GM23248 (cell line): ENCODE measurements at regions not wholly inside any gene's neighbourhood (a gene's known extent, or its start where the extent isn't known, plus 50 kb on each side); places are given as distances from the start of the nearest gene placed in this dataset.

Source experiments
- EZH2 ChIP-seq: fragments of 200-600 bp; sonication (generic); IDR thresholded peaks from 2 replicates; pipeline ENCODE4 v1.6.1; 2018; ENCODE audit warnings: antibody characterized with exemption, mild to moderate bottlenecking; ENCODE audit not compliant: insufficient read depth, poor library complexity, severe bottlenecking
- EZH2phosphoT487 ChIP-seq: fragments of 200-600 bp; sonication (generic); IDR thresholded peaks from 2 replicates; pipeline ENCODE4 v1.6.1; 2018; ENCODE audit warnings: antibody characterized with exemption, moderate library complexity, mild to moderate bottlenecking, low read depth; ENCODE audit not compliant: insufficient read depth

DNA sequence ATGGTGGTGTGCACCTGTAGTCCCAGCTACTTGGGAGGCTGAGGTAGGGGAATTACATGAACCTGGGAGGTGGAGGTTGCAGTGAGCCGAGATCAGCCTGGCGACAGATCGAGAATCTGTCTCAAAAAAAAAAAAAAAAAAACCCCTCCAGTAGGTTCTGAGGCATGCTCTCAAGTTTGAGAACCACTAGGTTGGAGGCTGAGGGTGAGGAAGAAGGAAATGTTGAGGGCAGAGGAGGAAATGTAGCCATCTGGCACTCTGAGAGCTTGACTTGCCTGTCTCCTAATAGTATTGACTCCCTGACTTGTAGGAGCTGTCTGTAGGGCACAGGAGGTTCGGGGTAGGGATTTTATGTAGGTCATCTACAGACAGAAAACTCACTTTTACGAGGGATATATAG is 204.6 kb downstream of the OPA1 start:
- no peak for TF ChIP-seq EZH2
- no peak for TF ChIP-seq EZH2phosphoT487
